Stimulated activated CD4-positive, alpha-beta T cell treated with anti-CD3 and anti-CD28 coated beads, Interleukin-12 subunit alpha, Interleukin-12 subunit beta, amount 100 ng/mL, for 4 hours (primary cell): ENCODE measurements at regions not wholly inside any gene's neighbourhood (a gene's known extent, or its start where the extent isn't known, plus 50 kb on each side); places are given as distances from the start of the nearest gene placed in this dataset.

Experiments
- DNase-seq: peaks from one replicate; pipeline ENCODE4 v3.0.0-alpha.2; 2020

- no peak for DNase-seq
Measured at GRCh38 chr18:1983746-1984515, 587.4 kb downstream of the METTL4 start.

DNA sequence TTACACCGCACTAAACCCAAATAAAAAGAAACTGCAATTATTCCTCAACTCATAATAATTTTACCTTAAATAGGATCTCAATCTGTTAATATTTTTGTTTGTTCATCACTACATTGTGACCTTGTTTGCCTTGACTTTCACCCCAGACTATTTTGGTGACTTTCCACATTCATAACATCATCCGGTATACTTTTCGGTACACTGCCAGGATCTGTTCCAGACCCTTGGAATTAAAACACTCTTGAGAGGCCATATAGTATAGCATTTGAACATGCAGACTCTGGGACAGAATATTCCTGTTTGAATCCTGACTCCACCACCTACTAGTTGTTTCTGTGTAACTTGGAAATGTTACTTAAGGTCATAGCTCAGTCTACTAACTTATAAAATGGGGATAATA, 577.4 kb downstream of the METTL4 start:
- DNase-seq, result no peak

- DNase-seq, result no peak
Measured at GRCh38 chr18:1994471-1994870, 576.8 kb downstream of the METTL4 start.

GRCh38 chr18:1995041-1995612, 576.2 kb downstream of the METTL4 start:
- no peak for DNase-seq

GRCh38 chr18:1998121-1998520, 573.2 kb downstream of the METTL4 start:
- no peak for DNase-seq

GRCh38 chr18:1999387-1999786, 571.9 kb downstream of the METTL4 start:
- DNase-seq, result no peak

DNA sequence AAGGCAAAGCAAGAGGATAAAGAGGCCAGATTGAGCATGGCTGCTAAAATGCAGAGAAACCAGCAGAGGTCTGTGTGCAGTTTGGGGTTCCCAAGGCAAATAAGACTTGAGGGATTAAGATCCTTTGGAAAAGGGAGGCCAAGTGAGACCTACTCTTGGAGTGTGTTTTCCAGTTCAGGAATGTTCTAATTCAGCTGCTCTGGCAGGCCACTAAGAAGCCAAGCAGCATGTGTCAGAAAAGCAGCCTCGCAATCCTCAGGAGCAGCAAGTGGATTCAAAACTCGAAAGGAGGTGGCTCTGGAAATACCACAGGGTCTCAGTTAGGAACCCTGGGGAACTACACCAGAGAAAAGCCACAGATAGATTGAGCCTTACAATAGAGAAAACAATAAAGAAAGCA, 569.2 kb downstream of the METTL4 start:
- no peak for DNase-seq

GRCh38 chr18:2002604-2003003, 568.7 kb downstream of the METTL4 start:
- no peak for DNase-seq

DNA sequence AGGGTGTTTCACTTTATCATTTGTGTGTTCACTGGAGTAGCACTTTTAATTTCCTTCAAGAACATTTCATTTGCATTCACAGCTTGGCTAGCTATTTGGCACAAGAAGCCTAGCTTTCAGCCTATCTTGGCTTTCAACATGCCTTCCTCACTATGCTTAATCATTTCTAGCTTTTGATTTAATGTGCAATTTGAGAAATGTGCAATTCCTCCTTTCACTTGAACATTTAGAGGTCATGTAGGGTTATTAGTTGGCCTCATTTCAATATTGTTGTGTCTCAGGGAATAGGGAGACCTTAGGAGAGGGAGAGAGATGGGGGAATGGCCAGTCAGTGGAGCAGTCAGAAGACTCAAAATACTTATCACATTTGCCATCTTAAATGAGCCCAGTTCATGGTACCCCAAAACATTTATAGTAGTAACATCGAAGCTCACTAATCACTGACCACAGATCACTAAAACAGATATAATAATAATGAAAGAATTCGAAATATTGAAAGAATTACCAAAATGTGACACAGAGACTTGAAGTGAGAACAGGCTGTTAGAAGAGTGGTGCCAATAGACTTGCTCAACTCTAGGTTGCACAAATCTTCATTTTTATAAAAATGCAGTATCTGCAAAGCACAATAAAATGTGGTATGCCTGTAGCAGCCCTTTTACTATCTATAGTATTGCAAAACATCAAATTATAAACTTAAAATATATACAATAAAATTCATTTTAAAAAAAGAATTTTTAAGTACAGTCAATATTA, 561.2 kb downstream of the METTL4 start:
- no peak for DNase-seq

DNA sequence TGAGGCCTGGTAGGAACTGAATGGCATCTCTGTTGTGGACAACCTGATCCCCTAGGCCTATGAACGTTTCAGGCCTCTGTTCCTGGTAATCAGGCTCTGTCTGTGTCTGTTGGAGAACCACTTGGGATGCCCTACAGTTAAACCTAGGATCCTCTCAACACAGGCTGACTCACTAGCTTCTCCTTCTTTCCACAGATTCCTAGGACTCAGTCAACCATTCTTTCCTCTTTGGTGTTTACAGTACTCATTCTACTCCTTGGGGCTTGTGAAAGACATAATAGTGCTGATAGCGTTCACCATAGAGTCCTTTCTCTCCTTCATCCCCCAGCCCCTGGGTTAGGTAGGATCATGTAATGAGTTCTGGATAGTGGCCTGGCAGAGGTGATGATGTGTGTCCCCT, 544.3 kb downstream of the METTL4 start:
- DNase-seq, result no peak

GRCh38 chr18:2027756-2028155, 543.5 kb downstream of the METTL4 start:
- no peak for DNase-seq

DNA sequence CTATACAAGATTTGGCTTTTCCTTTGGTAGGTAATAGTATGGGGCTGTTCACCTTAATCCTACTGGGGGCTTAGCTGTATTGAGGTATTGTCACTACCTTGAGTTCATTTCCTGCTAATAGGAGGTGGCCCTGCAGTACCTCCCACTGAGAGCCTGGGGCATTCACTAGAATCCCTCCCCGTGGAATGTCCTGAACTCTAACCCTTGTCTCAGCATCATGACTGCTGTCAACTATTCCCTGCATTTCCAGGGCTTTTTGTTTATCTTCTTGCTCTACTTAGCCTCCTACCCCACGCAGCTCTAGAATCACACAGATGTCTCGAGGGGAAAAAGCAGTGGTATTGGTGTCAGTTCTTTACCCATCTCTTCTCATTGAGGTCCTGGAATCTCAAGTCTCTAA, 542.3 kb downstream of the METTL4 start:
- DNase-seq, result no peak

DNA sequence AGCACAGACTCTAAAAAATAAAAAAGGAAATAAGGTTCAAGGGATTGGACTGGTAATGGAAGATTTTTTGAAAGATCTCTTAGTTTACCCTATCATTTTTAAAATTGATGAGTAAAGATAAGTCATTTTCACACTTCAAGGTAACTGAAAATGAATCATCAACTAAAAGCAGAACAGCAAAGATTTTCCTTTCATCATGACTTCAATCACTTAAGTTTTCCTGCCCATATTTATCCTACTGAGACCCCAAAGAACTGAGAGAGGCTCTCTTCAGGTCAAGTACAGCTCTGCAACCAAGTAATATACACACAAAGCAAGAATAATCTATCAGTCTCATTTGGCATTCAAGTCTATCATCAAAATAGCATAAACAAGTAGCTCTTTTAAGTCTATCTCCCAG, 540.7 kb downstream of the METTL4 start:
- DNase-seq, result no peak

GRCh38 chr18:2032036-2032435, 539.3 kb downstream of the METTL4 start:
- no peak for DNase-seq

GRCh38 chr18:2035056-2035455, 536.2 kb downstream of the METTL4 start:
- no peak for DNase-seq

GRCh38 chr18:2036086-2036485, 535.2 kb downstream of the METTL4 start:
- no peak for DNase-seq

DNA sequence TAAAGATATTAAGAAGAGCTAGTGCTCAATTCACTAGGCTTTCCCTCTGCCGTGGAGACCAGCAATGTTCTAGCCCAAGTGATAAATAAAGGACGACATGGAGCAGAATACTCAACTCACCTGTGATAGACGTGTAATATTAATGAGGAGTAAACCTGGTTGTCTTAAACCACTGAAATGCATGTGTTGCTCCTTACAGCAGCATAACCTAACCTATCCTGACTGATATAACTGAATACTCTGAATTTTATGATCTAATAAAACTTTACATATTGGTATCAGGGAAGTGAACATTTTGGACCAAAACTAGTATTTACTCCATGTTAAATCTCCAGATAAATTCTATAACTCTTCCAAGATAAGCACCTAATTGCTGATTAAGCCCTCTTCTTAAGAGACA, 531.0 kb downstream of the METTL4 start:
- DNase-seq, result no peak

- DNase-seq, result no peak
Measured at GRCh38 chr18:2049986-2050385, 521.3 kb downstream of the METTL4 start.

DNA sequence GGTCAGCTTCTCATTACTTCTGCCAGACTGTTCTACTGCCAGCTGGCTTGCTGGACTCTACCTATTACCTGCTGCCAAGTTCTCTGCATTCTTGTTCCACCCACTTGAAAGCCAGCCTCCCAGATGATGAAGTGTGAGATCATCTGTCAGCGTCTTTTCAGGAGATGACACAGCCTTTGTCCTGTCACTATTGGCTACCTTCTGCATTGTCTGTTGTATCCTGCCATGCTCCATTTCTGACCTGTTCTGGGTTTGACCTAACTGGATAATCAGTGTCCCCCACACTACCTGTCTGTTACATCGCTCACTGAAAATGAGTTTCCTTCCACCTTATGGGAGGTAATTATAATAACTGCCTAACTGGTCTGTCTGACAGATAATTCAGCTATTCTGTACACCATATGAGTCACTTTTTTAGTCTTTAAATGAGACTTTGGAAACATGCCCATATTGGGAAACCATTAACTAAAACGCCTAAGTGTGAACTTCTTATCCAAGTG, 520.6 kb downstream of the METTL4 start:
- DNase-seq, result no peak

DNA sequence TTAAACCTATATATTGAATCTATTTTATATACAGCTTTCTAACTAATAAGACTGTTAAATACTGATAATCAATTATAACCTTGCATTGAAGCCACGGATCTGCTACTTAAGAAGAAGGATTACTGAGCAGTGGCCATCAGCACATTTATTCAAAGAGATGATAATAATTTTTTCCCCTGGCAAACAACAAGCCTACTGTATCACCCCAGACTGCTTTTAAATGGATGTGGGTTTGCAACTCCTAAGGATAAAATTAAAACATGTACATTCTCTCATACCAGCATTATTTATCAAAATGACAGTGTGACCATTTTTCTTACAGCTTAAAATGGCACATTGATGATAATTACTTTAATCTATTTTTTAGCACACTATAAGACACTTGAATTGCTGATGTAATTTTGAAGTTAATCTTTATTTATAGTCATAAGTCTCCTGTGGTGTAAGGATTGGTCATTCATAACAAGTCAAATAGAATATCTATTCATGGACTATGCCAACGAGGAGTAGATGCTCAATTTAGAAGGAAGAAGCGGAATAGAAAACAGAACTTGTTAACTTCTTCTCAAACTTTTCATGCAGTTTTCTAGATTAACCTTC, 517.7 kb downstream of the METTL4 start:
- no peak for DNase-seq

GRCh38 chr18:2059336-2059735, 512.0 kb downstream of the METTL4 start:
- DNase-seq, result no peak

- DNase-seq, result no peak
Measured at GRCh38 chr18:2060086-2060485, 511.2 kb downstream of the METTL4 start.

- no peak for DNase-seq
Measured at GRCh38 chr18:2070631-2071030, 500.7 kb downstream of the METTL4 start.

DNA sequence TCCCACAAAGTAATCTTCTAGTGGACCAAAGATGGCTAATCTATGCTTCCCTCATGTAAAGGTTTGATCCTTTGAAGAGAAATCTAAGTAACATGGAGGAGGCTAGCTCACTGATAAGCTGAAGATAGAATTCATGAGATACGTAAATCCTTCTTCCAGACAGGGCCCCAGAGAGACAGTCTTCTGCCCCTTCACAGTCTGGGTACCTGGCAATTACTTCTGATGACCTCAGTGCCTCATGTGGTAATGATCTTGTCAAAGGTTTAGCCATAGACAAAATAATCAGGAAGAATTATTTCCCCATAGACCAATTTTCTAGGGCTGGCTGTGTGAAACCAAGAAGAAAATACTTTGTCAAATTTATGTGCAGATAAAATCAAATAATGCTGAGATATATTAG, 495.8 kb downstream of the METTL4 start:
- DNase-seq, result no peak
